Superior temporal gyrus (tissue), 1 donor: ENCODE measurements at regions not wholly inside any gene's neighbourhood (a gene's known extent, or its start where the extent isn't known, plus 50 kb on each side); places are given as distances from the start of the nearest gene placed in this dataset.

Experiments used
- DNase-seq: peaks from one replicate; pipeline ENCODE4 v3.0.0-alpha.2; 2016; ENCODE audit errors: extremely low spot score

- no peak for DNase-seq
Measured at GRCh38 chr1:65097076-65097475, 50.9 kb upstream of the AK4 start.
